Karpas-422 (cell line): ENCODE measurements at regions not wholly inside any gene's neighbourhood (a gene's known extent, or its start where the extent isn't known, plus 50 kb on each side); places are given as distances from the start of the nearest gene placed in this dataset.

Source experiments
- DNase-seq: peaks from one replicate; pipeline ENCODE4 v3.0.0-alpha.2; 2015
- H2AFZ ChIP-seq: fragments of 200-600 bp; sonication (generic); 2 replicates; pipeline ENCODE4 v1.6.1; 2014; ENCODE audit warnings: antibody characterized with exemption, low read length, mixed read lengths
- H3K27ac ChIP-seq: fragments of 200-600 bp; sonication (generic); 2 replicates; pipeline ENCODE4 v1.5.1; 2014; ENCODE audit warnings: mild to moderate bottlenecking, low read length, moderate library complexity
- H3K27me3 ChIP-seq: fragments of 200-600 bp; sonication (generic); 2 replicates; pipeline ENCODE4 v1.6.1; 2014; ENCODE audit warnings: low read length, mixed read lengths
- H3K36me3 ChIP-seq: fragments of 200-600 bp; sonication (generic); 2 replicates; pipeline ENCODE4 v1.6.1; 2014; ENCODE audit warnings: low read length, mixed read lengths; ENCODE audit not compliant: insufficient read depth
- H3K4me1 ChIP-seq: fragments of 200-600 bp; sonication (generic); 2 replicates; pipeline ENCODE4 v1.6.1; 2014; ENCODE audit warnings: mild to moderate bottlenecking, low read length, mixed read lengths
- H3K4me2 ChIP-seq: fragments of 200-600 bp; sonication (generic); 2 replicates; pipeline ENCODE4 v1.6.1; 2014; ENCODE audit warnings: low read length, low read depth, mild to moderate bottlenecking; ENCODE audit not compliant: poor library complexity, severe bottlenecking
- H3K4me3 ChIP-seq: fragments of 200-600 bp; sonication (generic); 2 replicates; pipeline ENCODE4 v1.5.1; 2014; ENCODE audit warnings: mild to moderate bottlenecking, antibody characterized with exemption, low read length, mixed read lengths
- H3K79me2 ChIP-seq: fragments of 200-600 bp; sonication (generic); 2 replicates; pipeline ENCODE4 v1.6.1; 2014; ENCODE audit warnings: mild to moderate bottlenecking, low read length, mixed read lengths
- H3K9ac ChIP-seq: fragments of 200-600 bp; sonication (generic); 2 replicates; pipeline ENCODE4 v1.6.0; 2014; ENCODE audit warnings: low read length
- H3K9me2 ChIP-seq: fragments of 200-600 bp; sonication (generic), shearing (Covaris generic); replicated peaks from 2 replicates; pipeline ENCODE4 v1.6.0; 2014; ENCODE audit warnings: mild to moderate bottlenecking, low read length, moderate library complexity; ENCODE audit not compliant: insufficient read depth
- H3K9me3 ChIP-seq: fragments of 300-700, 200-600 bp; sonication (generic); 2 replicates; pipeline ENCODE4 v1.6.1; 2014; ENCODE audit warnings: low read length, mixed read lengths
- H4K20me1 ChIP-seq: fragments of 200-600 bp; sonication (generic); 2 replicates; pipeline ENCODE4 v1.6.1; 2014; ENCODE audit warnings: mild to moderate bottlenecking, antibody characterized with exemption, low read length, low read depth; ENCODE audit not compliant: insufficient read depth

GRCh38 chr12:25864306-25865276 lies 93.9 kb upstream of the RASSF8 start:
- Histone ChIP-seq H3K27ac (no peak overlapping the region), H2AFZ (no peak overlapping the region), H3K4me2 (no peak overlapping the region), H3K9me2 (no peaks in the 10 kb centered on the region), H3K36me3 (no peaks in the 10 kb centered on the region), H3K79me2 (no peaks in the 10 kb centered on the region), H3K9ac (no peak overlapping the region), H3K4me1 (peaks cover 4% of the 10 kb centered on the region), H4K20me1 (no peaks in the 10 kb centered on the region), H3K9me3 (no peaks in the 10 kb centered on the region), H3K27me3 (no peaks in the 10 kb centered on the region), H3K4me3 (no peak overlapping the region)
- DNase-seq: no peak

GRCh38 chr12:25866586-25867378 lies 91.7 kb upstream of the RASSF8 start:
- Histone ChIP-seq H3K4me2 (no peak overlapping the region), H3K27ac (no peak overlapping the region), H3K4me3 (no peak overlapping the region), H2AFZ (no peak overlapping the region), H3K9me2 (no peaks in the 10 kb centered on the region), H4K20me1 (no peaks in the 10 kb centered on the region), H3K27me3 (no peaks in the 10 kb centered on the region), H3K36me3 (no peaks in the 10 kb centered on the region), H3K4me1 (peaks cover 4% of the 10 kb centered on the region), H3K79me2 (no peaks in the 10 kb centered on the region), H3K9me3 (no peaks in the 10 kb centered on the region), H3K9ac (no peak overlapping the region)
- no peak for DNase-seq

GRCh38 chr12:25868193-25868592 lies 90.3 kb upstream of the RASSF8 start:
- Histone ChIP-seq H3K79me2 (no peaks in the 10 kb centered on the region), H4K20me1 (no peaks in the 10 kb centered on the region), H2AFZ (no peak overlapping the region), H3K36me3 (no peaks in the 10 kb centered on the region), H3K9me3 (no peaks in the 10 kb centered on the region), H3K27ac (no peak overlapping the region), H3K4me2 (no peak overlapping the region), H3K9ac (no peak overlapping the region), H3K9me2 (no peaks in the 10 kb centered on the region), H3K4me3 (no peak overlapping the region), H3K27me3 (no peaks in the 10 kb centered on the region), H3K4me1 (peaks cover 4% of the 10 kb centered on the region)
- DNase-seq: no peak

- no peaks in the 10 kb centered on the region for H4K20me1 ChIP-seq
- H3K36me3 ChIP-seq: no peaks in the 10 kb centered on the region
- H3K27ac ChIP-seq: no peak overlapping the region
- no peaks in the 10 kb centered on the region for H3K9me3 ChIP-seq
- no peaks in the 10 kb centered on the region for H3K79me2 ChIP-seq
- H3K4me1 ChIP-seq: no peaks in the 10 kb centered on the region
- H2AFZ ChIP-seq: no peak overlapping the region
- no peak overlapping the region for H3K4me3 ChIP-seq
- H3K27me3 ChIP-seq: no peaks in the 10 kb centered on the region
- H3K9me2 ChIP-seq: no peaks in the 10 kb centered on the region
- no peak for DNase-seq
- no peak overlapping the region for H3K9ac ChIP-seq
- H3K4me2 ChIP-seq: no peak overlapping the region
Measured at GRCh38 chr12:25872137-25872536, 86.3 kb upstream of the RASSF8 start.

GRCh38 chr12:25875661-25876060 lies 82.8 kb upstream of the RASSF8 start:
- H3K79me2 ChIP-seq: no peaks in the 10 kb centered on the region
- H3K9ac ChIP-seq: no peak overlapping the region
- H3K9me3 ChIP-seq: no peaks in the 10 kb centered on the region
- DNase-seq: no peak
- no peak overlapping the region for H3K4me2 ChIP-seq
- H3K27ac ChIP-seq: no peak overlapping the region
- no peak overlapping the region for H3K4me3 ChIP-seq
- no peaks in the 10 kb centered on the region for H3K4me1 ChIP-seq
- H3K36me3 ChIP-seq: no peaks in the 10 kb centered on the region
- H3K27me3 ChIP-seq: no peaks in the 10 kb centered on the region
- no peak overlapping the region for H2AFZ ChIP-seq
- H3K9me2 ChIP-seq: no peaks in the 10 kb centered on the region
- H4K20me1 ChIP-seq: no peaks in the 10 kb centered on the region

GRCh38 chr12:25876383-25877045 lies 82.0 kb upstream of the RASSF8 start:
- H3K9me3 ChIP-seq: no peaks in the 10 kb centered on the region

GRCh38 chr12:25877446-25877845 lies 81.0 kb upstream of the RASSF8 start:
- Histone ChIP-seq H3K79me2 (no peaks in the 10 kb centered on the region), H3K9me2 (no peaks in the 10 kb centered on the region), H3K4me3 (no peak overlapping the region), H3K4me2 (no peak overlapping the region), H3K9ac (no peak overlapping the region), H3K27ac (no peak overlapping the region), H4K20me1 (no peaks in the 10 kb centered on the region), H3K9me3 (no peaks in the 10 kb centered on the region), H2AFZ (no peak overlapping the region), H3K36me3 (no peaks in the 10 kb centered on the region), H3K27me3 (no peaks in the 10 kb centered on the region), H3K4me1 (no peaks in the 10 kb centered on the region)
- no peak for DNase-seq

More at GRCh38 chr12:25876383-25877045, 82.0 kb upstream of the RASSF8 start:
- no peaks in the 10 kb centered on the region for H3K9me2 ChIP-seq
- no peaks in the 10 kb centered on the region for H3K36me3 ChIP-seq
- no peak overlapping the region for H3K9ac ChIP-seq
- no peak overlapping the region for H3K27ac ChIP-seq
- H3K79me2 ChIP-seq: no peaks in the 10 kb centered on the region
- no peak for DNase-seq
- no peaks in the 10 kb centered on the region for H4K20me1 ChIP-seq
- no peak overlapping the region for H3K4me3 ChIP-seq
- no peaks in the 10 kb centered on the region for H3K4me1 ChIP-seq
- H3K4me2 ChIP-seq: no peak overlapping the region
- H3K27me3 ChIP-seq: no peaks in the 10 kb centered on the region
- H2AFZ ChIP-seq: no peak overlapping the region

- Histone ChIP-seq H3K27me3 (no peaks in the 10 kb centered on the region), H3K9me2 (no peaks in the 10 kb centered on the region), H3K4me3 (no peak overlapping the region)
Measured at GRCh38 chr12:25882266-25882665, 76.2 kb upstream of the RASSF8 start.

More at GRCh38 chr12:25882266-25882665, 76.2 kb upstream of the RASSF8 start:
- no peaks in the 10 kb centered on the region for H3K79me2 ChIP-seq
- H3K9ac ChIP-seq: no peak overlapping the region
- no peak for DNase-seq
- H3K4me2 ChIP-seq: no peak overlapping the region
- no peaks in the 10 kb centered on the region for H3K4me1 ChIP-seq
- no peak overlapping the region for H3K27ac ChIP-seq
- no peak overlapping the region for H2AFZ ChIP-seq
- H3K9me3 ChIP-seq: no peaks in the 10 kb centered on the region
- no peaks in the 10 kb centered on the region for H4K20me1 ChIP-seq
- H3K36me3 ChIP-seq: no peaks in the 10 kb centered on the region
